ENCODE measurements at regions not wholly inside any gene's neighbourhood (a gene's known extent, or its start where the extent isn't known, plus 50 kb on each side); places are given as distances from the start of the nearest gene placed in this dataset.

DNA sequence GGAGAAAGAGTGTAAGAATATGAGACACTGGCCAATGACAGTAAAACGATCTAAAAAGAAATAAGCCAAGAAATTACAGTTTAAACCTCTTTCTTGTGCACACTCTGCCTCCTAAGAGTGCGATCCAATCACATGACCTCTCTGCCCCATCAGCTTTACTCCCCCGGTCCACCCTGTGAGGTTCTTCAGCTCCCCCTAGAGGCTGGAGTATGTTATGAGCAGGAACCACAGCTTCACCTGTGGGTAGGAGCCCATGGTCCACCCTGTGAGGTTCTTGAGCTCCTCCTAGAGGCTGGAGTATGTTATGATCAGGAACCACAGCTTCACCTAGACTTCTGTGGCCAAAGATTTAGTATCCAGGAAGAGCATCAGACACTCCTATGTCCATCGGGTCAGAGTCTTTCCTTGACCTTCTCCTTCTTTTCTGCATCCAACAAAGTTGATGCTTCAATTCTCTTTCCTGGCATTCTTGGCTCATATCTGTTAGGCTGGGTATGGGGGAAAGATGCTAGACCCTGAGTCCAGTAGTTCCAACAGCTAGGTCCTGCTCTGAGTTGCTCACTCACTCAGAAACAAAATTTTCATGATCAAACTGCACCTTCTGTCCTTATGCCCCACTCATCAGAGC, 164.0 kb downstream of the MINAR1 start:
- Histone ChIP-seq H4K8ac (ENCODE audit: extremely low read depth, insufficient read depth, low read length) (no peak overlapping the region), H3K56ac (replicated peaks; ENCODE audit: insufficient read length, low read depth, low read length) (no peak overlapping the region), H2AK5ac (ENCODE audit: low read depth, low read length) (no peak overlapping the region), H3K18ac (ENCODE audit: extremely low read depth, low read length) (no peak overlapping the region), H3K36me3 (ENCODE audit: control insufficient read depth in 2 of 4, insufficient read depth in 4 of 4, low read length in 3 of 4) (no peaks in the 10 kb centered on the region), H2AFZ (ENCODE audit: low read length) (peak overlapping the region; percentile 98), H2BK120ac (replicated peaks; ENCODE audit: low read depth, low read length) (no peak overlapping the region), H3K4me1 (replicated peaks in 1 of 4; ENCODE audit: control insufficient read depth in 3 of 4, insufficient read depth in 4 of 4, low read length in 3 of 4) (no peaks in the 10 kb centered on the region), H3K23ac (ENCODE audit: insufficient read length) (no peak overlapping the region), H4K20me1 (replicated peaks in 1 of 2; ENCODE audit: control insufficient read depth in 1 of 2, insufficient read depth in 2 of 2, low read length in 2 of 2) (no peaks in the 10 kb centered on the region), H3K9ac (replicated peaks in 1 of 4; ENCODE audit: extremely low read depth in 1 of 4, low read depth in 3 of 4, low read length in 3 of 4) (no peak overlapping the region), H3K79me2 (ENCODE audit: control insufficient read depth in 1 of 2, insufficient read depth in 2 of 2, low read length in 2 of 2) (no peaks in the 10 kb centered on the region), H2BK20ac (ENCODE audit: low read length) (no peak overlapping the region), H4K5ac (ENCODE audit: insufficient read length, low read depth, low read length) (no peak overlapping the region), H4K91ac (replicated peaks; ENCODE audit: insufficient read length, low read length) (no peak overlapping the region), H3K79me1 (ENCODE audit: low read depth, low read length) (no peaks in the 10 kb centered on the region), H3K4me2 (ENCODE audit: insufficient read depth in 1 of 2, low read depth in 2 of 2, low read length in 2 of 2) (no peak overlapping the region), H3K23me2 (ENCODE audit: low read depth, low read length) (no peaks in the 10 kb centered on the region), H3K4me3 (ENCODE audit: extremely low read depth in 1 of 4, insufficient read depth in 2 of 4, low read depth in 3 of 4, low read length in 4 of 4) (no peak overlapping the region), H3K14ac (ENCODE audit: insufficient read length) (no peak overlapping the region), H3K27me3 (replicated peaks in 1 of 4; ENCODE audit: control insufficient read depth in 3 of 4, extremely low read depth in 1 of 4, insufficient read depth in 3 of 4, low read length in 3 of 4) (peaks cover 0 to 1% (median 0%) of the 10 kb centered on the region in 4 experiments; a peak in 2 of 7 replicates), H3K27ac (ENCODE audit: low read depth, low read length) (no peak overlapping the region), H3K4ac (replicated peaks; ENCODE audit: insufficient read length, low read depth, low read length) (no peak overlapping the region), H2BK12ac (ENCODE audit: low read depth, low read length) (no peak overlapping the region), H3K9me3 (ENCODE audit: insufficient read depth in 2 of 2, low read depth in 1 of 2, low read length in 1 of 2) (no peaks in the 10 kb centered on the region), H2BK5ac (ENCODE audit: low read depth, low read length) (no peak overlapping the region), H2BK15ac (ENCODE audit: low read length) (no peak overlapping the region)
- 42% methylated on average over 4 of the region's 4 CpGs; no CpG with 5 or more reads in 1 of the 2 experiments for WGBS, 2 experiments (ENCODE audit: extremely low coverage in 1 of 2, insufficient coverage in 1 of 2, insufficient read length in 1 of 2, insufficient replicate concordance in 2 of 2, low coverage in 1 of 2, low lambda C conversion rate in 2 of 2, missing lambda C conversion rate in 1 of 2)
- DNase-seq (ENCODE audit: low read depth in 1 of 2, low spot score in 2 of 2): peak; percentile 58 to 73
- ChIA-PET POLR2A (ENCODE audit: partially characterized antibody) (no interaction called here), CTCF (ENCODE audit: partially characterized antibody) (interaction anchor here (0.6 to 10.2 kb wide), 61 partner anchors 10 to 439 kb away, joined by 3 to 137 read pairs (median 4); partner anchors contain the start of gene MINAR1)
- peak; percentile 100 for FAIRE-seq
- TF ChIP-seq RBBP5 (IDR thresholded peaks at IDR 0.05; ENCODE audit: borderline replicate concordance, low read depth, low read length) (no peak), TAF7 (optimal IDR thresholded peaks at IDR 0.05; ENCODE audit: borderline replicate concordance, low read depth, low read length) (no peak), EGR1 (IDR thresholded peaks at IDR 0.05; ENCODE audit: borderline replicate concordance, low read depth, low read length) (peak; percentile 30; the same call in 1 of the 2 replicates), SIX5 (IDR thresholded peaks at IDR 0.05; ENCODE audit: low read depth, low read length) (no peak), CBX5 (IDR thresholded peaks at IDR 0.05; ENCODE audit: low read depth, low read length) (no peak), POU5F1 (IDR thresholded peaks at IDR 0.05; ENCODE audit: low read depth, low read length) (no peak), YY1 (IDR thresholded peaks at IDR 0.05; ENCODE audit: low read depth, low read length) (peak; percentile 63; the same call in 1 of the 2 replicates), SP2 (IDR thresholded peaks at IDR 0.05; ENCODE audit: low read length) (no peak), ATF3 (IDR thresholded peaks at IDR 0.05; ENCODE audit: insufficient read depth, low read depth, low read length) (peak; percentile 82), TCF12 (IDR thresholded peaks at IDR 0.05; ENCODE audit: low read depth, low read length) (no peak), KDM1A (IDR thresholded peaks at IDR 0.05; ENCODE audit: borderline replicate concordance, low read length) (no peak)
- TF ChIP-seq, protein P1, sequence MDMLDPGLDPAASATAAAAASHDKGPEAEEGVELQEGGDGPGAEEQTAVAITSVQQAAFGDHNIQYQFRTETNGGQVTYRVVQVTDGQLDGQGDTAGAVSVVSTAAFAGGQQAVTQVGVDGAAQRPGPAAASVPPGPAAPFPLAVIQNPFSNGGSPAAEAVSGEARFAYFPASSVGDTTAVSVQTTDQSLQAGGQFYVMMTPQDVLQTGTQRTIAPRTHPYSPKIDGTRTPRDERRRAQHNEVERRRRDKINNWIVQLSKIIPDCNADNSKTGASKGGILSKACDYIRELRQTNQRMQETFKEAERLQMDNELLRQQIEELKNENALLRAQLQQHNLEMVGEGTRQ (IDR thresholded peaks at IDR 0.05; ENCODE audit: low read length): peak; percentile 80

Data from H1 (cell line).